ENCODE measurements at regions not wholly inside any gene's neighbourhood (a gene's known extent, or its start where the extent isn't known, plus 50 kb on each side); places are given as distances from the start of the nearest gene placed in this dataset.

DNA sequence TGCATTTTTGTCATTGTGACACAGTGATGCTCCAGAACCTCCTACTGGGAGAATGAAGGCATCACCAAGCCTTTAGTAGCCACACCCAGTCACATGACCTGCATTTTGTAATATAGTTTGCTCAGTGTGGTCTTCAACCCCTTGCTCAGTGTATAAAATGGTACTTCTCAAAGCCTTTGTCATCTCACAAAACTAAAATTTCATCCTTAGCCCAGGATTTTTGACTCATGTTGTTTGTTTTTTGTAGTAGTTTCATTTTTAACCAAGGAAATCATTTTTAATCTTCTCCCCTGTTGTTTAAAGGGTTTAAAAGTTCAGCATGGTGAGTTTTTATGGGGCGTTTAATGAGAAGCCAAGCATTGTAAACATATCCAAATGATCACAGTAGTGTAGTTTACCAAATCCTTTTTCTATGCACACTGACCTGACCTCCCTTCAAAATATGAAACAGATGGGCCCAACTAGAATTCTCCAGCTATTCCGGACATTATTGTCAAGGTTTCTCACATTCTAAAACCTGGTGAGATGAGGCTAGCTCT, 123.5 kb upstream of the IL12A start (continued):
- TF ChIP-seq, protein P1, sequence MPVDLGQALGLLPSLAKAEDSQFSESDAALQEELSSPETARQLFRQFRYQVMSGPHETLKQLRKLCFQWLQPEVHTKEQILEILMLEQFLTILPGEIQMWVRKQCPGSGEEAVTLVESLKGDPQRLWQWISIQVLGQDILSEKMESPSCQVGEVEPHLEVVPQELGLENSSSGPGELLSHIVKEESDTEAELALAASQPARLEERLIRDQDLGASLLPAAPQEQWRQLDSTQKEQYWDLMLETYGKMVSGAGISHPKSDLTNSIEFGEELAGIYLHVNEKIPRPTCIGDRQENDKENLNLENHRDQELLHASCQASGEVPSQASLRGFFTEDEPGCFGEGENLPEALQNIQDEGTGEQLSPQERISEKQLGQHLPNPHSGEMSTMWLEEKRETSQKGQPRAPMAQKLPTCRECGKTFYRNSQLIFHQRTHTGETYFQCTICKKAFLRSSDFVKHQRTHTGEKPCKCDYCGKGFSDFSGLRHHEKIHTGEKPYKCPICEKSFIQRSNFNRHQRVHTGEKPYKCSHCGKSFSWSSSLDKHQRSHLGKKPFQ (tag by site-specific recombination; IDR thresholded peaks at IDR 0.05): peak; percentile 49; the same call in 1 of the 2 replicates
- TF ChIP-seq ZNF112 (tag by site-specific recombination; IDR thresholded peaks at IDR 0.05) (no peak), ZNF670 (tag by site-specific recombination; IDR thresholded peaks at IDR 0.05; ENCODE audit: low read depth) (no peak), ZNF600 (tag by site-specific recombination; IDR thresholded peaks at IDR 0.05) (no peak), ZNF2 (tag by site-specific recombination; IDR thresholded peaks at IDR 0.05) (no peak), IKZF3 (tag by site-specific recombination; IDR thresholded peaks at IDR 0.05) (peak; percentile 78; the same call in 1 of the 2 replicates), ZNF433 (tag by site-specific recombination; IDR thresholded peaks at IDR 0.05; ENCODE audit: low read depth) (no peak), WT1 (tag by site-specific recombination; IDR thresholded peaks at IDR 0.05) (peak; percentile 88), ZNF302 (tag by site-specific recombination; IDR thresholded peaks at IDR 0.05; ENCODE audit: low read depth) (no peak), ZNF24 (tag by site-specific recombination; IDR thresholded peaks at IDR 0.05) (0 out of 2 replicates have a peak, but pooled peaks have one; percentile 49), ZNF132 (tag by site-specific recombination; IDR thresholded peaks at IDR 0.05; ENCODE audit: borderline replicate concordance) (no peak), GLIS2 (tag by site-specific recombination; IDR thresholded peaks at IDR 0.05) (no peak), ZNF585B (tag by site-specific recombination; IDR thresholded peaks at IDR 0.05) (no peak), ZNF266 (tag by site-specific recombination; IDR thresholded peaks at IDR 0.05; ENCODE audit: low read depth) (no peak), ZSCAN23 (tag by site-specific recombination; IDR thresholded peaks at IDR 0.05) (no peak), ZSCAN30 (tag by site-specific recombination; IDR thresholded peaks at IDR 0.05) (peak; percentile 45), ZNF768 (tag by site-specific recombination; IDR thresholded peaks at IDR 0.05) (no peak), BCL11A (tag by site-specific recombination; IDR thresholded peaks at IDR 0.05; ENCODE audit: low read depth) (peak; percentile 63; the same call in 1 of the 2 replicates), MEIS1 (CRISPR knock-in tag; IDR thresholded peaks at IDR 0.05; ENCODE audit: borderline replicate concordance) (no peak), ZNF677 (tag by site-specific recombination; IDR thresholded peaks at IDR 0.05) (no peak), ZBTB1 (tag by site-specific recombination; IDR thresholded peaks at IDR 0.05) (no peak), KLF16 (tag by site-specific recombination; IDR thresholded peaks at IDR 0.05) (no peak), ZNF248 (tag by site-specific recombination; IDR thresholded peaks at IDR 0.05) (no peak), ZNF660 (tag by site-specific recombination; IDR thresholded peaks at IDR 0.05) (no peak), ZNF621 (tag by site-specific recombination; IDR thresholded peaks at IDR 0.05) (no peak), GLI2 (tag by site-specific recombination; IDR thresholded peaks at IDR 0.05; ENCODE audit: borderline replicate concordance, low read depth) (peak; percentile 76), SP7 (tag by site-specific recombination; IDR thresholded peaks at IDR 0.05) (peak; percentile 30; the same call in 1 of the 2 replicates), ZNF16 (tag by site-specific recombination; IDR thresholded peaks at IDR 0.05; ENCODE audit: low read depth) (no peak)
- TF ChIP-seq, protein P2, sequence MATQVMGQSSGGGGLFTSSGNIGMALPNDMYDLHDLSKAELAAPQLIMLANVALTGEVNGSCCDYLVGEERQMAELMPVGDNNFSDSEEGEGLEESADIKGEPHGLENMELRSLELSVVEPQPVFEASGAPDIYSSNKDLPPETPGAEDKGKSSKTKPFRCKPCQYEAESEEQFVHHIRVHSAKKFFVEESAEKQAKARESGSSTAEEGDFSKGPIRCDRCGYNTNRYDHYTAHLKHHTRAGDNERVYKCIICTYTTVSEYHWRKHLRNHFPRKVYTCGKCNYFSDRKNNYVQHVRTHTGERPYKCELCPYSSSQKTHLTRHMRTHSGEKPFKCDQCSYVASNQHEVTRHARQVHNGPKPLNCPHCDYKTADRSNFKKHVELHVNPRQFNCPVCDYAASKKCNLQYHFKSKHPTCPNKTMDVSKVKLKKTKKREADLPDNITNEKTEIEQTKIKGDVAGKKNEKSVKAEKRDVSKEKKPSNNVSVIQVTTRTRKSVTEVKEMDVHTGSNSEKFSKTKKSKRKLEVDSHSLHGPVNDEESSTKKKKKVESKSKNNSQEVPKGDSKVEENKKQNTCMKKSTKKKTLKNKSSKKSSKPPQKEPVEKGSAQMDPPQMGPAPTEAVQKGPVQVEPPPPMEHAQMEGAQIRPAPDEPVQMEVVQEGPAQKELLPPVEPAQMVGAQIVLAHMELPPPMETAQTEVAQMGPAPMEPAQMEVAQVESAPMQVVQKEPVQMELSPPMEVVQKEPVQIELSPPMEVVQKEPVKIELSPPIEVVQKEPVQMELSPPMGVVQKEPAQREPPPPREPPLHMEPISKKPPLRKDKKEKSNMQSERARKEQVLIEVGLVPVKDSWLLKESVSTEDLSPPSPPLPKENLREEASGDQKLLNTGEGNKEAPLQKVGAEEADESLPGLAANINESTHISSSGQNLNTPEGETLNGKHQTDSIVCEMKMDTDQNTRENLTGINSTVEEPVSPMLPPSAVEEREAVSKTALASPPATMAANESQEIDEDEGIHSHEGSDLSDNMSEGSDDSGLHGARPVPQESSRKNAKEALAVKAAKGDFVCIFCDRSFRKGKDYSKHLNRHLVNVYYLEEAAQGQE (tag by site-specific recombination; IDR thresholded peaks at IDR 0.05): no peak
- TF ChIP-seq, protein P3, sequence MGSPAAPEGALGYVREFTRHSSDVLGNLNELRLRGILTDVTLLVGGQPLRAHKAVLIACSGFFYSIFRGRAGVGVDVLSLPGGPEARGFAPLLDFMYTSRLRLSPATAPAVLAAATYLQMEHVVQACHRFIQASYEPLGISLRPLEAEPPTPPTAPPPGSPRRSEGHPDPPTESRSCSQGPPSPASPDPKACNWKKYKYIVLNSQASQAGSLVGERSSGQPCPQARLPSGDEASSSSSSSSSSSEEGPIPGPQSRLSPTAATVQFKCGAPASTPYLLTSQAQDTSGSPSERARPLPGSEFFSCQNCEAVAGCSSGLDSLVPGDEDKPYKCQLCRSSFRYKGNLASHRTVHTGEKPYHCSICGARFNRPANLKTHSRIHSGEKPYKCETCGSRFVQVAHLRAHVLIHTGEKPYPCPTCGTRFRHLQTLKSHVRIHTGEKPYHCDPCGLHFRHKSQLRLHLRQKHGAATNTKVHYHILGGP (tag by site-specific recombination; IDR thresholded peaks at IDR 0.05): 0 out of 2 replicates have a peak, but pooled peaks have one; percentile 37
- TF ChIP-seq, protein P4, sequence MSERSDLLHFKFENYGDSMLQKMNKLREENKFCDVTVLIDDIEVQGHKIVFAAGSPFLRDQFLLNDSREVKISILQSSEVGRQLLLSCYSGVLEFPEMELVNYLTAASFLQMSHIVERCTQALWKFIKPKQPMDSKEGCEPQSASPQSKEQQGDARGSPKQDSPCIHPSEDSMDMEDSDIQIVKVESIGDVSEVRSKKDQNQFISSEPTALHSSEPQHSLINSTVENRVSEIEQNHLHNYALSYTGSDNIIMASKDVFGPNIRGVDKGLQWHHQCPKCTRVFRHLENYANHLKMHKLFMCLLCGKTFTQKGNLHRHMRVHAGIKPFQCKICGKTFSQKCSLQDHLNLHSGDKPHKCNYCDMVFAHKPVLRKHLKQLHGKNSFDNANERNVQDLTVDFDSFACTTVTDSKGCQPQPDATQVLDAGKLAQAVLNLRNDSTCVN (tag by site-specific recombination; optimal IDR thresholded peaks at IDR 0.05): no peak
- TF ChIP-seq, protein P5, sequence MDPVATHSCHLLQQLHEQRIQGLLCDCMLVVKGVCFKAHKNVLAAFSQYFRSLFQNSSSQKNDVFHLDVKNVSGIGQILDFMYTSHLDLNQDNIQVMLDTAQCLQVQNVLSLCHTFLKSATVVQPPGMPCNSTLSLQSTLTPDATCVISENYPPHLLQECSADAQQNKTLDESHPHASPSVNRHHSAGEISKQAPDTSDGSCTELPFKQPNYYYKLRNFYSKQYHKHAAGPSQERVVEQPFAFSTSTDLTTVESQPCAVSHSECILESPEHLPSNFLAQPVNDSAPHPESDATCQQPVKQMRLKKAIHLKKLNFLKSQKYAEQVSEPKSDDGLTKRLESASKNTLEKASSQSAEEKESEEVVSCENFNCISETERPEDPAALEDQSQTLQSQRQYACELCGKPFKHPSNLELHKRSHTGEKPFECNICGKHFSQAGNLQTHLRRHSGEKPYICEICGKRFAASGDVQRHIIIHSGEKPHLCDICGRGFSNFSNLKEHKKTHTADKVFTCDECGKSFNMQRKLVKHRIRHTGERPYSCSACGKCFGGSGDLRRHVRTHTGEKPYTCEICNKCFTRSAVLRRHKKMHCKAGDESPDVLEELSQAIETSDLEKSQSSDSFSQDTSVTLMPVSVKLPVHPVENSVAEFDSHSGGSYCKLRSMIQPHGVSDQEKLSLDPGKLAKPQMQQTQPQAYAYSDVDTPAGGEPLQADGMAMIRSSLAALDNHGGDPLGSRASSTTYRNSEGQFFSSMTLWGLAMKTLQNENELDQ (tag by site-specific recombination; IDR thresholded peaks at IDR 0.05; ENCODE audit: low read depth): no peak

Measured in HEK293 (cell line).